SK-N-SH (cell line): ENCODE measurements at regions not wholly inside any gene's neighbourhood (a gene's known extent, or its start where the extent isn't known, plus 50 kb on each side); places are given as distances from the start of the nearest gene placed in this dataset.

Experiments used
- CTCF ChIA-PET: fragments of 300-600, 350-600 bp; formaldehyde crosslinking; extraction: SDS; loops from one replicate; lab custom pipeline; 2021; lab: Yijun Ruan, JAX
- POLR2A ChIA-PET: fragments of 350-600 bp; sonication (Branson Sonifier 250); formaldehyde crosslinking; extraction: SDS; loops from one replicate; lab custom pipeline; 2020; ENCODE audit warnings: antibody characterized with exemption, inconsistent platforms; lab: Yijun Ruan, JAX
- DNase-seq: peaks from one replicate; pipeline ENCODE4 v3.0.0; 2012
- H2AFZ ChIP-seq: fragments of 200-600 bp; sonication (generic); 2 replicates; pipeline ENCODE4 v1.8.1; 2016; ENCODE audit warnings: antibody characterized with exemption, mild to moderate bottlenecking, low read depth
- H3F3A ChIP-seq: fragments of 200-600 bp; sonication (generic); replicated peaks from 2 replicates; pipeline ENCODE3; 2016; ENCODE audit warnings: antibody characterized with exemption, mild to moderate bottlenecking; ENCODE audit not compliant: insufficient read depth
- H3K27ac ChIP-seq, 2 experiments: fragments of 200-500 bp in 1 of 2; fragments of 200-600 bp in 1 of 2; sonication (Bioruptor generic) in 1 of 2; sonication (generic), shearing (Covaris generic) in 1 of 2; 2 replicates each; pipeline versions ENCODE4 v1.5.1 to v1.6.1; 2014 to 2016; ENCODE audit warnings: low read depth in 2 of 2, inconsistent platforms in 1 of 2, low read length in 1 of 2, mild to moderate bottlenecking in 1 of 2, mixed read lengths in 1 of 2
- H3K27me3 ChIP-seq: fragments of 200-600 bp; sonication (generic), shearing (Covaris generic); 2 replicates; pipeline ENCODE4 v1.6.1; 2016; ENCODE audit warnings: mixed run types; ENCODE audit not compliant: insufficient read depth
- H3K36me3 ChIP-seq, 2 experiments: fragments of 200-500 bp in 1 of 2; fragments of 200-600 bp in 1 of 2; sonication (Bioruptor generic) in 1 of 2; sonication (generic) in 1 of 2; replicated peaks in 1 of 2; 2 replicates each; pipeline versions ENCODE3 to v1.5.1; 2014 to 2016; ENCODE audit warnings: low read length in 1 of 2, mild to moderate bottlenecking in 1 of 2; ENCODE audit not compliant: insufficient read depth in 2 of 2, control insufficient read depth in 1 of 2
- H3K4me1 ChIP-seq, 2 experiments: fragments of 200-500 bp in 1 of 2; fragments of 200-600 bp in 1 of 2; sonication (Bioruptor generic) in 1 of 2; sonication (generic), shearing (Covaris generic) in 1 of 2; 2 replicates each; pipeline versions ENCODE4 v1.5.1 to v1.6.1; 2014 to 2016; ENCODE audit warnings: low read depth in 1 of 2, low read length in 1 of 2, mixed run types in 1 of 2; ENCODE audit not compliant: insufficient read depth in 2 of 2, control insufficient read depth in 1 of 2
- H3K4me2 ChIP-seq: fragments of 200-600 bp; sonication (generic), shearing (Covaris generic); 2 replicates; pipeline ENCODE4 v1.6.1; 2017; ENCODE audit warnings: mixed run types
- H3K4me3 ChIP-seq, 2 experiments: fragments of 200-500 bp in 1 of 2; fragments of 200-600 bp in 1 of 2; sonication (Bioruptor generic) in 1 of 2; sonication (generic), shearing (Covaris generic) in 1 of 2; 2 replicates each; pipeline versions ENCODE4 v1.5.1 to v1.8.1; 2014 to 2016; ENCODE audit warnings: low read depth in 2 of 2, inconsistent platforms in 1 of 2, low read length in 1 of 2, mild to moderate bottlenecking in 1 of 2, mixed read lengths in 1 of 2, moderate library complexity in 1 of 2
- H3K79me2 ChIP-seq: fragments of 200-600 bp; sonication (generic); 2 replicates; pipeline ENCODE4 v1.8.1; 2017; ENCODE audit warnings: mild to moderate bottlenecking; ENCODE audit not compliant: insufficient read depth
- H3K9ac ChIP-seq: fragments of 200-600 bp; sonication (generic); 2 replicates; pipeline ENCODE4 v1.6.1; 2017; ENCODE audit warnings: mixed run types
- H3K9me2 ChIP-seq: fragments of 200-600 bp; sonication (generic); 2 replicates; pipeline ENCODE4 v1.6.1; 2017; ENCODE audit warnings: mixed run types
- H3K9me3 ChIP-seq: fragments of 200-600 bp; sonication (generic); 2 replicates; pipeline ENCODE4 v1.6.1; 2017; ENCODE audit warnings: mixed run types, mild to moderate bottlenecking, moderate library complexity
- H4K20me1 ChIP-seq: fragments of 200-600 bp; sonication (generic); 2 replicates; pipeline ENCODE4 v1.6.1; 2017; ENCODE audit warnings: mild to moderate bottlenecking, mixed run types; ENCODE audit not compliant: insufficient read depth
- ELF1 ChIP-seq: IDR thresholded peaks from 2 replicates; pipeline ENCODE4 v1.4.0; 2012
- EP300 ChIP-seq, 2 experiments: IDR thresholded peaks; 2 replicates each; pipeline versions ENCODE4 v1.4.0 to v1.6.1; 2012; ENCODE audit warnings: borderline replicate concordance in 1 of 2, low read depth in 1 of 2, low read length in 1 of 2
- EZH2phosphoT487 ChIP-seq: fragments of 200-600 bp; sonication (generic); IDR thresholded peaks from 2 replicates; pipeline ENCODE4 v1.6.1; 2017; ENCODE audit warnings: low read depth, mixed run types, mild to moderate bottlenecking, antibody characterized with exemption, moderate library complexity, borderline replicate concordance
- FOSL2 ChIP-seq: IDR thresholded peaks from 2 replicates; pipeline ENCODE4 v1.4.0; 2012; ENCODE audit warnings: low read depth, mild to moderate bottlenecking, moderate library complexity, borderline replicate concordance
- GABPA ChIP-seq: IDR thresholded peaks from 2 replicates; pipeline ENCODE4 v1.4.0; 2012; ENCODE audit warnings: low read depth, mild to moderate bottlenecking
- GATA2 ChIP-seq: sonication (generic); formaldehyde crosslinking; IDR thresholded peaks from 2 replicates; pipeline ENCODE4 v1.5.0; 2020; ENCODE audit warnings: mild to moderate bottlenecking, missing genetic modification reagents
- JUND ChIP-seq: IDR thresholded peaks from 2 replicates; pipeline ENCODE4 v1.4.0; 2012
- NFIC ChIP-seq: IDR thresholded peaks from 2 replicates; pipeline ENCODE4 v1.4.0; 2012; ENCODE audit warnings: borderline replicate concordance
- NRF1 ChIP-seq: IDR thresholded peaks from 2 replicates; pipeline ENCODE4 v1.6.1; 2012; ENCODE audit warnings: low read depth, mild to moderate bottlenecking, low read length
- RFX5 ChIP-seq: IDR thresholded peaks from 2 replicates; pipeline ENCODE4 v1.6.1; 2012; ENCODE audit warnings: mild to moderate bottlenecking, improper control_type of control experiment, low read length
- RXRA ChIP-seq: IDR thresholded peaks from 2 replicates; pipeline ENCODE4 v1.4.0; 2012; ENCODE audit warnings: low read depth, mild to moderate bottlenecking, borderline replicate concordance
- SIN3A ChIP-seq: IDR thresholded peaks from 2 replicates; pipeline ENCODE4 v1.6.1; 2012; ENCODE audit warnings: low read depth, mild to moderate bottlenecking, low read length, moderate library complexity, borderline replicate concordance
- TEAD4 ChIP-seq: IDR thresholded peaks from 2 replicates; pipeline ENCODE4 v1.4.0; 2012; ENCODE audit warnings: mild to moderate bottlenecking, borderline replicate concordance; ENCODE audit not compliant: insufficient read depth
- USF1 ChIP-seq: IDR thresholded peaks from 2 replicates; pipeline ENCODE4 v1.4.0; 2012; ENCODE audit warnings: low read depth, borderline replicate concordance
- USF2 ChIP-seq: fragments of 150-350 bp; IDR thresholded peaks from 2 replicates; pipeline ENCODE4 v1.6.1; 2017; ENCODE audit warnings: antibody characterized with exemption, low read length, low read depth, borderline replicate concordance
- WGBS: methylation state at CpG from one replicate; pipeline ENCODE4 v1.1.6; 2017; ENCODE audit warnings: low lambda C conversion rate; 5-methylcytosine and 5-hydroxymethylcytosine counted together
- TF ChIP-seq, protein P1 (sequence below): fragments of 200-600 bp; sonication (generic); IDR thresholded peaks from 2 replicates; pipeline ENCODE4 v1.6.1; 2017; ENCODE audit warnings: antibody characterized with exemption, mild to moderate bottlenecking, moderate library complexity
- TF ChIP-seq, protein P2 (sequence below): IDR thresholded peaks from 2 replicates; pipeline ENCODE4 v1.4.0; 2012; ENCODE audit warnings: low read depth
- TF ChIP-seq, protein P3 (sequence below): IDR thresholded peaks from 2 replicates; pipeline ENCODE4; 2012

GRCh38 chr17:74028354-74029116 lies 174.9 kb upstream of the RPL38 start (continued):
- TF ChIP-seq, protein P1, sequence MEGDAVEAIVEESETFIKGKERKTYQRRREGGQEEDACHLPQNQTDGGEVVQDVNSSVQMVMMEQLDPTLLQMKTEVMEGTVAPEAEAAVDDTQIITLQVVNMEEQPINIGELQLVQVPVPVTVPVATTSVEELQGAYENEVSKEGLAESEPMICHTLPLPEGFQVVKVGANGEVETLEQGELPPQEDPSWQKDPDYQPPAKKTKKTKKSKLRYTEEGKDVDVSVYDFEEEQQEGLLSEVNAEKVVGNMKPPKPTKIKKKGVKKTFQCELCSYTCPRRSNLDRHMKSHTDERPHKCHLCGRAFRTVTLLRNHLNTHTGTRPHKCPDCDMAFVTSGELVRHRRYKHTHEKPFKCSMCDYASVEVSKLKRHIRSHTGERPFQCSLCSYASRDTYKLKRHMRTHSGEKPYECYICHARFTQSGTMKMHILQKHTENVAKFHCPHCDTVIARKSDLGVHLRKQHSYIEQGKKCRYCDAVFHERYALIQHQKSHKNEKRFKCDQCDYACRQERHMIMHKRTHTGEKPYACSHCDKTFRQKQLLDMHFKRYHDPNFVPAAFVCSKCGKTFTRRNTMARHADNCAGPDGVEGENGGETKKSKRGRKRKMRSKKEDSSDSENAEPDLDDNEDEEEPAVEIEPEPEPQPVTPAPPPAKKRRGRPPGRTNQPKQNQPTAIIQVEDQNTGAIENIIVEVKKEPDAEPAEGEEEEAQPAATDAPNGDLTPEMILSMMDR = no peak
- TF ChIP-seq TEAD4 = no peak

GRCh38 chr17:74031316-74032090 lies 172.0 kb upstream of the RPL38 start:
- H3F3A ChIP-seq = no peaks in the 10 kb centered on the region
- no peak for DNase-seq
- H3K9me2 ChIP-seq = no peaks in the 10 kb centered on the region
- 37% methylated on average over 17 of the region's 17 CpGs for WGBS
- POLR2A ChIA-PET = no interaction called here
- no peaks in the 10 kb centered on the region for H4K20me1 ChIP-seq
- H3K79me2 ChIP-seq = no peaks in the 10 kb centered on the region
- H3K36me3 ChIP-seq = no peaks in the 10 kb centered on the region
- H3K4me3 ChIP-seq = no peak overlapping the region
- CTCF ChIA-PET = interaction anchor here (0.9 to 1.6 kb wide), 5 partner anchors 13 to 79 kb away, joined by 3 to 5 read pairs (median 4); no protein-coding TSS in a partner anchor
- H2AFZ ChIP-seq = no peak overlapping the region
- H3K9ac ChIP-seq = no peak overlapping the region
- H3K27me3 ChIP-seq = no peaks in the 10 kb centered on the region
- no peaks in the 10 kb centered on the region; the same call in 1 of the 2 replicates for H3K9me3 ChIP-seq
- no peak overlapping the region for H3K27ac ChIP-seq
- TF ChIP-seq GATA2 (CRISPR knock-in tag) = 0 out of 2 replicates have a peak, but pooled peaks have one; percentile 31
- no peak for TF ChIP-seq FOSL2
- no peak for TF ChIP-seq SIN3A
- no peak overlapping the region for H3K4me2 ChIP-seq
- H3K4me1 ChIP-seq = peaks cover 0 to 10% of the 10 kb centered on the region in 2 experiments; a peak in 1 of 4 replicates

- Histone ChIP-seq H3K9me2 (no peaks in the 10 kb centered on the region), H3K4me1 (peaks cover 0 to 10% of the 10 kb centered on the region in 2 experiments; a peak in 1 of 4 replicates), H3K79me2 (no peaks in the 10 kb centered on the region), H3K9me3 (no peaks in the 10 kb centered on the region; the same call in 1 of the 2 replicates), H3K27ac (no peak overlapping the region), H3K4me2 (no peak overlapping the region), H3K36me3 (no peaks in the 10 kb centered on the region), H3K4me3 (no peak overlapping the region), H3K27me3 (no peaks in the 10 kb centered on the region), H3K9ac (no peak overlapping the region), H2AFZ (no peak overlapping the region), H3F3A (no peaks in the 10 kb centered on the region), H4K20me1 (no peaks in the 10 kb centered on the region)
- no peak for DNase-seq
- POLR2A ChIA-PET = no interaction called here
- 28% methylated on average over 7 of the region's 7 CpGs for WGBS
- no peak for TF ChIP-seq USF2
- no peak for TF ChIP-seq JUND
- no peak for TF ChIP-seq ELF1
- no peak for TF ChIP-seq NRF1
- TF ChIP-seq, protein P2, sequence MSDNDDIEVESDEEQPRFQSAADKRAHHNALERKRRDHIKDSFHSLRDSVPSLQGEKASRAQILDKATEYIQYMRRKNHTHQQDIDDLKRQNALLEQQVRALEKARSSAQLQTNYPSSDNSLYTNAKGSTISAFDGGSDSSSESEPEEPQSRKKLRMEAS = no peak
- TF ChIP-seq SIN3A = no peak
- TF ChIP-seq EZH2phosphoT487 = no peak
- no peak for TF ChIP-seq GABPA
- TF ChIP-seq RXRA = no peak
- no peak for TF ChIP-seq EP300 (IDR thresholded peaks at IDR 0.05; ENCODE audit: borderline replicate concordance in 1 of 2, low read depth in 1 of 2, low read length in 1 of 2)
- TF ChIP-seq USF1 = no peak
- TF ChIP-seq NFIC = no peak
- no peak for TF ChIP-seq GATA2 (CRISPR knock-in tag)
- TF ChIP-seq, protein P3, sequence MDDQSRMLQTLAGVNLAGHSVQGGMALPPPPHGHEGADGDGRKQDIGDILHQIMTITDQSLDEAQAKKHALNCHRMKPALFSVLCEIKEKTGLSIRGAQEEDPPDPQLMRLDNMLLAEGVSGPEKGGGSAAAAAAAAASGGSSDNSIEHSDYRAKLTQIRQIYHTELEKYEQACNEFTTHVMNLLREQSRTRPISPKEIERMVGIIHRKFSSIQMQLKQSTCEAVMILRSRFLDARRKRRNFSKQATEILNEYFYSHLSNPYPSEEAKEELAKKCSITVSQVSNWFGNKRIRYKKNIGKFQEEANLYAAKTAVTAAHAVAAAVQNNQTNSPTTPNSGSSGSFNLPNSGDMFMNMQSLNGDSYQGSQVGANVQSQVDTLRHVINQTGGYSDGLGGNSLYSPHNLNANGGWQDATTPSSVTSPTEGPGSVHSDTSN = no peak
- TF ChIP-seq RFX5 = no peak
- CTCF ChIA-PET = interaction anchor here (1.5 to 1.6 kb wide), 2 partner anchors 18 to 23 kb away, joined by 4 read pairs; no protein-coding TSS in a partner anchor
These were observed 171.3 kb upstream of the RPL38 start for GRCh38 chr17:74032222-74032621.
